GM12891 (cell line): ENCODE measurements at regions not wholly inside any gene's neighbourhood (a gene's known extent, or its start where the extent isn't known, plus 50 kb on each side); places are given as distances from the start of the nearest gene placed in this dataset.

Experiments
- POLR2A ChIP-seq: IDR thresholded peaks from 2 replicates; pipeline ENCODE4 v1.6.1; 2011; ENCODE audit warnings: low read depth, low read length, control low read depth
- POLR2AphosphoS5 ChIP-seq: IDR thresholded peaks from 2 replicates; pipeline ENCODE4 v1.6.1; 2011; ENCODE audit warnings: low read depth, low read length, control low read depth

- TF ChIP-seq POLR2A (no peak), POLR2AphosphoS5 (no peak)
Observed at GRCh38 chr3:64760258-64760657, 72.5 kb upstream of the ADAMTS9 start.
